Fibroblast of the aortic adventitia (primary cell): ENCODE measurements at regions not wholly inside any gene's neighbourhood (a gene's known extent, or its start where the extent isn't known, plus 50 kb on each side); places are given as distances from the start of the nearest gene placed in this dataset.
"Not testable (repeated sequence)": the region's sequence is repeated elsewhere in the genome, so short reads cannot be mapped to it uniquely, and the experiment has no call there.

Source experiments
- DNase-seq: peaks from one replicate; pipeline ENCODE4 v3.0.0-alpha.2; 2010; ENCODE audit warnings: low read depth
- H3K4me3 ChIP-seq: 2 replicates; pipeline ENCODE4 v1.5.1; 2011; ENCODE audit warnings: low read depth, mild to moderate bottlenecking, control low read depth, low read length, moderate library complexity
- CTCF ChIP-seq: IDR thresholded peaks from 2 replicates; pipeline ENCODE4 v1.5.1; 2011; ENCODE audit warnings: mild to moderate bottlenecking, low read length, control low read depth, inconsistent platforms; ENCODE audit not compliant: insufficient read depth

DNA sequence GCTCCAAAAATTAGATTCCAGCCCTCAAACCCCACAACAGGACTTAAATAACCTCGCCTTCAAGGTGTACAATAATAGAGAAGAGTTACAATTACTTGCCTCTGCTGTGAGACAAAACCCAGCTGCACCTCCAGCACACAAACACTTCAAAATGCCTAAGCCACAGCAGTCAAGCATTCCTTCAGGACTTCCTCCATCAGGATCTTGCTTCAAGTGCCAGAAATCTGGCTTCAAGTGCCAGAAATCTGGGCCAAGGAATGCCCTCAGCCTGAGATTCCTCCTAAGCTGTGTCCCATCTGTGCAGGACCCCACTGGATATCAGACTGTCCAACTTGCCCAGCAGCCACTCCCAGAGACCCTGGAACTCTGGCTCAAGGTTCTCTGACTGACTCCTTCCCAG lies 1088.3 kb downstream of the SORCS3 start:
- no peak overlapping the region for H3K4me3 ChIP-seq
- no peak for DNase-seq
- TF ChIP-seq CTCF: no peak

DNA sequence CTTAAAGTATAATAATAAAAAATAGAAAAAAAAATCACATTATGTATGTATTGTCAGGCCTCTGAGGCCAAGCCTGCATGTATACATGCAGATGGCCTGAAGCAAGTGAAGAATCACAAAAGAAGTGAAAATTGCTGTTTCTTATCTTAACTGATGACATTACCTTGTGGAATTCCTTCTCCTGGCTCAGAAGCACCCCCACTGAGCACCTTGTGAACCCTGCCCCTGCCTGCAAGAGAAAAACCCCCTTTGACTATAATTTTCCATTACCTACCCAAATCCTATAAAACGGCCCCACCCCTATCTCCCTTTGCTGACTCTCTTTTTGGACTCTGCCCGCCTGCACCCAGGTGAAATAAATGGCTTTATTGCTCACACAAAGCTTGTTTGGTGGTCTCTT lies 1086.5 kb downstream of the SORCS3 start:
- not testable (repeated sequence) for DNase-seq, H3K4me3 ChIP-seq

DNA sequence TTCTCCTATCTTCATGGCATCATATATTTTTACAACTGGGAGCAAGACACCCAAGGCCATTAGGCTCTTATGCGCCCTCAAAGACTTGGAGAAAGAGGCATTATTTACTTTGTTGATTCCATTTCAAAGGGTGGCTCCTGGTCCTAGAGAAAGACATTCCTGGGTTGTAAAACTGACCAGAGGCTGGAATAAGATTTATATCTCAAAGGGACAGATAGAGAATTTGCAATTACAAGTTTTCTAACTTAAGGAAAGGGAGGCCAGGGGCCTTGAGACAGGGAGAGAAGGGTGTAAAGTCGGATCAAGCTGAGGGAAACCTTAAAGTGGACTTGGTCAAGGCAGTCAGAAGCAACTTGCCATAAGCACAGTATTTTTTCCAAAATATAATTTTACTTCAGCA lies 1086.0 kb downstream of the SORCS3 start:
- DNase-seq: no peak
- H3K4me3 ChIP-seq: no peak overlapping the region
- no peak for TF ChIP-seq CTCF

DNA sequence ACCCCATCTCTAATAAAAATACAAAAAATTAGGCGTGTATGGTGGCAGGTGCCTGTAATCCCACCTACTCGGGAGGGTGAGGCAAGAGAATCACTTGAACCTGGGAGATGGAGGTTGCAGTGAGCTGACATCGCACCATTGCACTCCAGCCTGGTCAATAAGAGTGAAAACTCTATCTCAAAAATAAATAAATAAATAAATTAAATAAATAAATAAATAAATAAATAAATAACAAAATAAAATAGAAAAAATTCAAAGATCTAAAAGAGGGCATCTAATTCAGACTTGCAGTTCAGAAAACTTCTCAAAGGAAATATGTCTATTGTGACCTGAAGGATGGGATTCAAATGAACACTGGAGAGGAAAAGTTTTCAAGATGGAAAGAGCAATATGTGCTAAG lies 1085.1 kb downstream of the SORCS3 start:
- no peak for TF ChIP-seq CTCF
- no peak overlapping the region for H3K4me3 ChIP-seq
- DNase-seq: no peak

GRCh38 chr10:105725007-105725406 lies 1083.9 kb downstream of the SORCS3 start:
- TF ChIP-seq CTCF: no peak
- H3K4me3 ChIP-seq: no peak overlapping the region
- DNase-seq: no peak

DNA sequence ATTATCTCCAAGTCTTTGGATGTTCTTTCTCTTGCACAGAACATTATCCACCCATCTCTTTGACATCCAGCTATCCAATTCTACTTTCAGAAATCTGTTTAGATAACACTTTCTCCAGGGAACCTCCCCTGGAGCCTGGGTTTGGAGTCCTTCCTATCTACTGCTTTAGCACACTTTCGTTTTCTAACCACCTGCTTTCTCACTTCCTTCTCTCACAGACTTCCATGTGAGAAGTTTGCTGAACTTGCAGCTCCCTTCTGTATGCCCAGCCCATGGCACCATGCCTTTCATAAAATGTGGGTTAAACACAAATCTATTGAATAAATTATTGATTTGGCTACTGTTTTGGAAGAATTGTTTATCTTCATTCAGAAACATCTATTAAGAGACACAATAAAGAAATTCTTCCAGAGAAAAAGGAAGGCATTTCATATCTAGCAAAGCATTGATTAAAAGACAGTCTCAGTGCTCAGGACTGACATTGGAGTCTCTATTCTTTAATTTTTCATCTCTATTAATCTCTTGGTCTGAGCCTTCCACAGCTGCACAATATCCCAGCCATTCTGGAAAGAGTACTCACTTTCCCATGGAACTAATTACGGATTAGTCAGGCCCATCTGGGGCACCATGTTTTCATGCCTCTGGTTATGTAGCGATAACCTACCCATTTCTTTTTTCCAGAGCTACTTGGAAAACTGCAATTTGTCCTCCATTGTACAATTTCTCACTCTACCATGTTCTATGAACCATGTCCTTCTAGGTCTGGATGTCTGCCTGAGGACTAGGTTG lies 1077.3 kb downstream of the SORCS3 start:
- no peak for DNase-seq
- no peak for TF ChIP-seq CTCF
- H3K4me3 ChIP-seq: no peak overlapping the region

DNA sequence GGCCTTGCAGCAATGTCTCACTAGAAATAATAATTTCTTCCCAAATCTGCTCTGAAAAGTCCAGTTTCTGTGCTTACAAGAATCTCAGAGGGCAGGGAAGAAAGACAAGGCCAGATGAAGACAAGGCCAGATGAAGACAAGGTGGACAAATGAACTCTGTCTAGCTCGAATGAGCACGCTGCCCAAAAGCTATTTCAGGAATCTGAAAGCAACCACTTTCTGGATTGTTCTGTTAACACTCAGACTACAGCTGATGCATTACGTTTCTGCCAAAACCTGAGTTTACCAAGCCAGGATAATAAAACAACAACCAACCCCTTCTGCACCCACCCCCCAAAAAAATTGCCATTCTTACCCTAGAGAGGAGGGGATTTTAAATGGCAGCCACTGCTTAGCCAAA lies 1073.6 kb downstream of the SORCS3 start:
- no peak overlapping the region for H3K4me3 ChIP-seq
- no peak for TF ChIP-seq CTCF
- DNase-seq: no peak
